ENCODE measurements at regions not wholly inside any gene's neighbourhood (a gene's known extent, or its start where the extent isn't known, plus 50 kb on each side); places are given as distances from the start of the nearest gene placed in this dataset.
"Not testable (repeated sequence)": the region's sequence is repeated elsewhere in the genome, so short reads cannot be mapped to it uniquely, and the experiment has no call there.

- Histone ChIP-seq H2AFZ (ENCODE audit: low read depth, low read length, severe bottlenecking) (no peak overlapping the region), H3K9me2 (replicated peaks; ENCODE audit: insufficient read depth, low read length) (no peaks in the 10 kb centered on the region), H3K36me3 (ENCODE audit: low read length) (no peaks in the 10 kb centered on the region), H3K4me3 (ENCODE audit: insufficient read depth, low read length, poor library complexity, severe bottlenecking) (no peak overlapping the region), H3K9ac (ENCODE audit: low read length) (no peak overlapping the region), H3F3A (ENCODE audit: insufficient read depth) (no peaks in the 10 kb centered on the region), H4K20me1 (ENCODE audit: low read depth, low read length) (no peaks in the 10 kb centered on the region), H3K9me3 (ENCODE audit: insufficient read depth, low read length) (no peaks in the 10 kb centered on the region), H3K27me3 (ENCODE audit: low read length) (no peaks in the 10 kb centered on the region), H3K4me2 (ENCODE audit: low read depth, low read length, poor library complexity, severe bottlenecking) (no peak overlapping the region), H3K79me2 (ENCODE audit: insufficient read depth, low read length) (no peaks in the 10 kb centered on the region), H3K27ac (ENCODE audit: low read depth, low read length) (no peak overlapping the region)
- TF ChIP-seq EZH2phosphoT487 (conservative IDR thresholded peaks at IDR 0.05; ENCODE audit: low read length) = no peak
- no peak for TF ChIP-seq CTCF (IDR thresholded peaks at IDR 0.05; ENCODE audit: insufficient read depth, low read length, poor library complexity, severe bottlenecking)
Measured at GRCh38 chr12:46065412-46066166, 75.2 kb upstream of the SCAF11 start.

- Histone ChIP-seq H3K79me2 (ENCODE audit: insufficient read depth, low read length) (no peaks in the 10 kb centered on the region), H3K27ac (ENCODE audit: low read depth, low read length) (no peak overlapping the region), H3K9ac (ENCODE audit: low read length) (no peak overlapping the region), H3K27me3 (ENCODE audit: low read length) (no peaks in the 10 kb centered on the region), H4K20me1 (ENCODE audit: low read depth, low read length) (no peaks in the 10 kb centered on the region), H3F3A (ENCODE audit: insufficient read depth) (no peaks in the 10 kb centered on the region), H3K9me2 (replicated peaks; ENCODE audit: insufficient read depth, low read length) (no peaks in the 10 kb centered on the region), H3K4me3 (ENCODE audit: insufficient read depth, low read length, poor library complexity, severe bottlenecking) (no peak overlapping the region), H3K4me2 (ENCODE audit: low read depth, low read length, poor library complexity, severe bottlenecking) (no peak overlapping the region), H3K9me3 (ENCODE audit: insufficient read depth, low read length) (no peaks in the 10 kb centered on the region), H2AFZ (ENCODE audit: low read depth, low read length, severe bottlenecking) (no peak overlapping the region), H3K36me3 (ENCODE audit: low read length) (no peaks in the 10 kb centered on the region)
- TF ChIP-seq EZH2phosphoT487 (conservative IDR thresholded peaks at IDR 0.05; ENCODE audit: low read length) = no peak
- no peak for TF ChIP-seq CTCF (IDR thresholded peaks at IDR 0.05; ENCODE audit: insufficient read depth, low read length, poor library complexity, severe bottlenecking)
Measured at GRCh38 chr12:46064548-46064947, 74.2 kb upstream of the SCAF11 start.

- not testable (repeated sequence) for H3K9me2 ChIP-seq (replicated peaks; ENCODE audit: insufficient read depth, low read length); H3F3A ChIP-seq (ENCODE audit: insufficient read depth); H3K4me3 ChIP-seq (ENCODE audit: insufficient read depth, low read length, poor library complexity, severe bottlenecking); H3K27me3 ChIP-seq (ENCODE audit: low read length); H3K9me3 ChIP-seq (ENCODE audit: insufficient read depth, low read length); H3K27ac ChIP-seq (ENCODE audit: low read depth, low read length); H3K36me3 ChIP-seq (ENCODE audit: low read length); H3K4me2 ChIP-seq (ENCODE audit: low read depth, low read length, poor library complexity, severe bottlenecking); H3K79me2 ChIP-seq (ENCODE audit: insufficient read depth, low read length); H2AFZ ChIP-seq (ENCODE audit: low read depth, low read length, severe bottlenecking); H3K9ac ChIP-seq (ENCODE audit: low read length); H4K20me1 ChIP-seq (ENCODE audit: low read depth, low read length)
Measured at GRCh38 chr12:46058697-46059096, 68.3 kb upstream of the SCAF11 start.

GRCh38 chr12:46050805-46051204 lies 60.4 kb upstream of the SCAF11 start:
- no peak overlapping the region for H2AFZ ChIP-seq (ENCODE audit: low read depth, low read length, severe bottlenecking)
- H3K9me2 ChIP-seq (replicated peaks; ENCODE audit: insufficient read depth, low read length) = no peaks in the 10 kb centered on the region
- no peaks in the 10 kb centered on the region for H3K36me3 ChIP-seq (ENCODE audit: low read length)
- H3K9ac ChIP-seq (ENCODE audit: low read length) = no peak overlapping the region
- no peaks in the 10 kb centered on the region for H3K79me2 ChIP-seq (ENCODE audit: insufficient read depth, low read length)
- no peaks in the 10 kb centered on the region for H4K20me1 ChIP-seq (ENCODE audit: low read depth, low read length)
- no peaks in the 10 kb centered on the region for H3F3A ChIP-seq (ENCODE audit: insufficient read depth)
- H3K9me3 ChIP-seq (ENCODE audit: insufficient read depth, low read length) = no peaks in the 10 kb centered on the region
- no peak overlapping the region for H3K4me3 ChIP-seq (ENCODE audit: insufficient read depth, low read length, poor library complexity, severe bottlenecking)
- H3K27me3 ChIP-seq (ENCODE audit: low read length) = no peaks in the 10 kb centered on the region
- no peak for TF ChIP-seq CTCF (IDR thresholded peaks at IDR 0.05; ENCODE audit: insufficient read depth, low read length, poor library complexity, severe bottlenecking)
- TF ChIP-seq EZH2phosphoT487 (conservative IDR thresholded peaks at IDR 0.05; ENCODE audit: low read length) = no peak
- H3K4me2 ChIP-seq (ENCODE audit: low read depth, low read length, poor library complexity, severe bottlenecking) = no peak overlapping the region
- H3K27ac ChIP-seq (ENCODE audit: low read depth, low read length) = no peak overlapping the region
